GM23338 (cell line): ENCODE measurements at regions not wholly inside any gene's neighbourhood (a gene's known extent, or its start where the extent isn't known, plus 50 kb on each side); places are given as distances from the start of the nearest gene placed in this dataset.

Experiments
- CREB1 ChIP-seq: fragments of 250-450 bp; sonication (Bioruptor Pico); IDR thresholded peaks from 2 replicates; pipeline ENCODE4 v1.5.0; 2020; ENCODE audit warnings: low read depth, mild to moderate bottlenecking, moderate library complexity
- CTCF ChIP-seq, 2 experiments: fragments of 200-600 bp in 1 of 2; sonication (generic) in 1 of 2; conservative IDR thresholded peaks; 2 replicates each; pipeline versions ENCODE4 v1.5.1 to v1.6.1; 2016 to 2017; ENCODE audit warnings: antibody characterized with exemption in 2 of 2, low read depth in 2 of 2, mild to moderate bottlenecking in 2 of 2, moderate library complexity in 1 of 2
- EZH2 ChIP-seq: fragments of 200-600 bp; sonication (generic); IDR thresholded peaks from one replicate; pipeline ENCODE4 v1.8.0; 2017; ENCODE audit warnings: antibody characterized with exemption, mild to moderate bottlenecking, low read depth; ENCODE audit not compliant: unreplicated experiment
- EZH2phosphoT487 ChIP-seq: fragments of 200-600 bp; sonication (generic); IDR thresholded peaks from one replicate; pipeline ENCODE4 v1.8.1; 2018; ENCODE audit warnings: antibody characterized with exemption; ENCODE audit not compliant: unreplicated experiment
- JUNB ChIP-seq: IDR thresholded peaks from one replicate; pipeline ENCODE4 v1.6.1; 2016; ENCODE audit warnings: antibody characterized with exemption; ENCODE audit not compliant: unreplicated experiment
- NANOG ChIP-seq: IDR thresholded peaks from 2 replicates; pipeline ENCODE4 v1.6.1; 2016; ENCODE audit warnings: antibody characterized with exemption, borderline replicate concordance
- POLR2AphosphoS5 ChIP-seq: IDR thresholded peaks from 2 replicates; pipeline ENCODE4 v1.6.1; 2016; ENCODE audit warnings: antibody characterized with exemption, low read depth
- ZNF331 ChIP-seq: fragments of 250-450 bp; sonication (Bioruptor Pico); IDR thresholded peaks from 2 replicates; pipeline ENCODE4 v1.5.0; 2020; ENCODE audit warnings: low read depth, mild to moderate bottlenecking, moderate library complexity
- ZNF462 ChIP-seq: fragments of 250-450 bp; sonication (Bioruptor Pico); IDR thresholded peaks from 2 replicates; pipeline ENCODE4 v1.5.0; 2020; ENCODE audit warnings: mild to moderate bottlenecking, moderate library complexity
- TF ChIP-seq, protein P1 (sequence below): IDR thresholded peaks from one replicate; pipeline ENCODE4 v1.6.1; 2018; ENCODE audit warnings: antibody characterized with exemption; ENCODE audit not compliant: unreplicated experiment
- TF ChIP-seq, protein P2 (sequence below): IDR thresholded peaks from 2 replicates; pipeline ENCODE4 v1.6.1; 2016; ENCODE audit warnings: antibody characterized with exemption

DNA sequence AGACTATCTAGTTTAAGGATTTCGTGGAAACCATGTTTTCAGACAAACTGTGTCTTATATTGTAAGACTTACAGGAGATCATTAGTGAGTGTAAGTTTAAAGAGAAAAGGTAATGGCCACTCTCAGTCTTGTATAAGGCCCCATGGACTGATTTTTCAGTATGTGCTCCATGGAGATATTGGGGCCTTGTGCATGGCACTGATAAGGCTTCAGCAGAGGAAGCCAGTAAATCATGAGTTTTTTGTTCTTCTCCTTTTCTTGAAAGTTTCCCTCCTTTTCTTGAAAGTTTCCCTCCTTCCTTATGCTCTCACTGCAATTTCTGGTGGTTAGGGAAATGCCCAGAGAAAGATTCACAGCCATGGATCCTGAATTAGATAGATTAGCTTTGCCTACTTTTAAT lies 471.3 kb downstream of the LRRC70 start:
- TF ChIP-seq EZH2phosphoT487 (no peak), CTCF (conservative IDR thresholded peaks at IDR 0.05; ENCODE audit: low read depth in 2 of 2) (no peak), POLR2AphosphoS5 (no peak), CREB1 (CRISPR knock-in tag) (no peak), ZNF331 (CRISPR knock-in tag) (no peak), NANOG (no peak), EZH2 (no peak), JUNB (no peak), ZNF462 (CRISPR knock-in tag) (no peak)
- TF ChIP-seq, protein P1, sequence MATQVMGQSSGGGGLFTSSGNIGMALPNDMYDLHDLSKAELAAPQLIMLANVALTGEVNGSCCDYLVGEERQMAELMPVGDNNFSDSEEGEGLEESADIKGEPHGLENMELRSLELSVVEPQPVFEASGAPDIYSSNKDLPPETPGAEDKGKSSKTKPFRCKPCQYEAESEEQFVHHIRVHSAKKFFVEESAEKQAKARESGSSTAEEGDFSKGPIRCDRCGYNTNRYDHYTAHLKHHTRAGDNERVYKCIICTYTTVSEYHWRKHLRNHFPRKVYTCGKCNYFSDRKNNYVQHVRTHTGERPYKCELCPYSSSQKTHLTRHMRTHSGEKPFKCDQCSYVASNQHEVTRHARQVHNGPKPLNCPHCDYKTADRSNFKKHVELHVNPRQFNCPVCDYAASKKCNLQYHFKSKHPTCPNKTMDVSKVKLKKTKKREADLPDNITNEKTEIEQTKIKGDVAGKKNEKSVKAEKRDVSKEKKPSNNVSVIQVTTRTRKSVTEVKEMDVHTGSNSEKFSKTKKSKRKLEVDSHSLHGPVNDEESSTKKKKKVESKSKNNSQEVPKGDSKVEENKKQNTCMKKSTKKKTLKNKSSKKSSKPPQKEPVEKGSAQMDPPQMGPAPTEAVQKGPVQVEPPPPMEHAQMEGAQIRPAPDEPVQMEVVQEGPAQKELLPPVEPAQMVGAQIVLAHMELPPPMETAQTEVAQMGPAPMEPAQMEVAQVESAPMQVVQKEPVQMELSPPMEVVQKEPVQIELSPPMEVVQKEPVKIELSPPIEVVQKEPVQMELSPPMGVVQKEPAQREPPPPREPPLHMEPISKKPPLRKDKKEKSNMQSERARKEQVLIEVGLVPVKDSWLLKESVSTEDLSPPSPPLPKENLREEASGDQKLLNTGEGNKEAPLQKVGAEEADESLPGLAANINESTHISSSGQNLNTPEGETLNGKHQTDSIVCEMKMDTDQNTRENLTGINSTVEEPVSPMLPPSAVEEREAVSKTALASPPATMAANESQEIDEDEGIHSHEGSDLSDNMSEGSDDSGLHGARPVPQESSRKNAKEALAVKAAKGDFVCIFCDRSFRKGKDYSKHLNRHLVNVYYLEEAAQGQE: no peak
- TF ChIP-seq, protein P2, sequence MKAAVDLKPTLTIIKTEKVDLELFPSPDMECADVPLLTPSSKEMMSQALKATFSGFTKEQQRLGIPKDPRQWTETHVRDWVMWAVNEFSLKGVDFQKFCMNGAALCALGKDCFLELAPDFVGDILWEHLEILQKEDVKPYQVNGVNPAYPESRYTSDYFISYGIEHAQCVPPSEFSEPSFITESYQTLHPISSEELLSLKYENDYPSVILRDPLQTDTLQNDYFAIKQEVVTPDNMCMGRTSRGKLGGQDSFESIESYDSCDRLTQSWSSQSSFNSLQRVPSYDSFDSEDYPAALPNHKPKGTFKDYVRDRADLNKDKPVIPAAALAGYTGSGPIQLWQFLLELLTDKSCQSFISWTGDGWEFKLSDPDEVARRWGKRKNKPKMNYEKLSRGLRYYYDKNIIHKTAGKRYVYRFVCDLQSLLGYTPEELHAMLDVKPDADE: no peak
